COLO668 (cell line): ENCODE measurements at regions not wholly inside any gene's neighbourhood (a gene's known extent, or its start where the extent isn't known, plus 50 kb on each side); places are given as distances from the start of the nearest gene placed in this dataset.

Experiments used
- DNase-seq: peaks from one replicate; lab custom pipeline; 2025; ENCODE audit not compliant: unreplicated experiment; lab: John Stamatoyannopoulos, UW

GRCh38 chr1:22313321-22313720 is 138.3 kb upstream of the ZBTB40 start:
- DNase-seq = no peak

- no peak for DNase-seq
Measured at GRCh38 chr1:22314706-22315105, 136.9 kb upstream of the ZBTB40 start.

- DNase-seq = no peak
Measured at GRCh38 chr1:22315315-22316078, 136.2 kb upstream of the ZBTB40 start.

- peak; percentile 59 for DNase-seq
Measured at GRCh38 chr1:22317231-22317919, 134.3 kb upstream of the ZBTB40 start.

- DNase-seq = no peak
Measured at GRCh38 chr1:22317920-22318243, 133.8 kb upstream of the ZBTB40 start.

GRCh38 chr1:22318279-22318981 is 133.2 kb upstream of the ZBTB40 start:
- DNase-seq = peak; percentile 93

- DNase-seq = no peak
Measured at GRCh38 chr1:22319608-22320007, 132.0 kb upstream of the ZBTB40 start.

GRCh38 chr1:22320587-22321344 is 130.9 kb upstream of the ZBTB40 start:
- DNase-seq = no peak

GRCh38 chr1:22321917-22322316 is 129.7 kb upstream of the ZBTB40 start:
- DNase-seq = no peak

GRCh38 chr1:22323141-22323845 is 128.4 kb upstream of the ZBTB40 start:
- no peak for DNase-seq

- no peak for DNase-seq
Measured at GRCh38 chr1:22323846-22324504, 127.7 kb upstream of the ZBTB40 start.

GRCh38 chr1:22325531-22326371 is 125.9 kb upstream of the ZBTB40 start:
- no peak for DNase-seq

- no peak for DNase-seq
Measured at GRCh38 chr1:22326372-22326915, 125.2 kb upstream of the ZBTB40 start.

GRCh38 chr1:22326931-22327330 is 124.7 kb upstream of the ZBTB40 start:
- DNase-seq = no peak

GRCh38 chr1:22327411-22327810 is 124.2 kb upstream of the ZBTB40 start:
- DNase-seq = no peak

- no peak for DNase-seq
Measured at GRCh38 chr1:22328331-22329147, 123.1 kb upstream of the ZBTB40 start.

- no peak for DNase-seq
Measured at GRCh38 chr1:22329148-22329515, 122.5 kb upstream of the ZBTB40 start.

- no peak for DNase-seq
Measured at GRCh38 chr1:22330092-22330759, 121.4 kb upstream of the ZBTB40 start.
